GM18517 (cell line): ENCODE measurements at regions not wholly inside any gene's neighbourhood (a gene's known extent, or its start where the extent isn't known, plus 50 kb on each side); places are given as distances from the start of the nearest gene placed in this dataset.

Experiments used
- ATAC-seq: cut with Tn5 transposase; IDR thresholded peaks from one replicate; pipeline ENCODE4 v1.9.1; 2021; ENCODE audit warnings: mild to moderate bottlenecking, moderate library complexity; ENCODE audit not compliant: unreplicated experiment

DNA sequence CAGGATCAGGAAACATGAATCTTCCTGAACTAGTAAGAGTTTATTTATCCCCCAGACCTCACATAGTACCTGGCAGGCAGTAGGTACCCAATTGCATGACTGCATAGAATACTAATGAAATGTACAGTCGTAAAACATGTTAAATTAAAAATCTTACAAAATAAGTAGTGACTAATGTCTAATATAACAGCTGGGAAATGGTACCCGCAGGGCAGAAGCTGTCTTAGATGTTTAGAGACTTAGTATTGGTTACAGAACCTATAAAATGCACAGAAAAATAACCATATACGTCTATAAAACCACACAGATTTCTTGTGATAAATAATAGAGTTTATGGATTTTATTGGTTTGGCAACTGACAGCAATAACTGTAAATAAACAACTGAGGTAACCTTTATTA, 139.1 kb upstream of the GMDS start:
- ATAC-seq, result no peak

DNA sequence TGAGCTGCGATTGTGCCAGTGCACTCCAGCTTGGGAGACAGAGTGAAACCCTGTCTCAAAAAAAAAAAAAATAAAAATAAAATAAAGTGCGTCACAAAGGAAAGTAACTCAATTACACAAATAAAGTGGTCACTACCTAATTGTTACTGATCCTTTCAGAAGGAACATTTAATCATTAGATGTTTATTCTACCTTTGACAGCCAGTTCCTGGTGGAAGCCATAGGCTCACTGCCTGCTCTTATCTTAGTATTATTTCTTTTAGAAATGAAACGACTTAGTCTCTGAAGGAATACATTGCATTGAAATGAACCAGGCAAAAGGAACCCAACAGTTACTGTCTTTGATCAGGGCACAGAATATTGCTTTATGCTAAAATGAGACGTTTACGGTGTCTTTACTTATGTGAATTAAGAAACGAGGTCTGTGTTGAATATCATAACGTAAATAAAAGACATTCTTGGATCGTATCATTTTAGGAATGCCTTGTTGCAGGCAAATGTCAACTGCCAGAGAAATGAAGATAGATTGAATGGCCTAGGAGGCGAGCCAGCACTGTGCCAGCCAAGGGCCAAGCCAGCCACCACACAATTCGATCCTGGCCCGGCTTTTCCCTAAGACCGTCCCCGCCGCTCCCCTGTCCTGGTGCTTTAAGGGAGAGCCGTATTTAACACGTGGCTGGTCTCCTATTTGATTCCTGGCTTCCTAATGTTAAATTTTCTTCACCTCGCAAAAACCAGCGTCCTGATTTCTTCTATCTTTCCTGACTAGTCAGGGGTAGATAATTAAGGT, 136.7 kb upstream of the GMDS start:
- no peak for ATAC-seq

DNA sequence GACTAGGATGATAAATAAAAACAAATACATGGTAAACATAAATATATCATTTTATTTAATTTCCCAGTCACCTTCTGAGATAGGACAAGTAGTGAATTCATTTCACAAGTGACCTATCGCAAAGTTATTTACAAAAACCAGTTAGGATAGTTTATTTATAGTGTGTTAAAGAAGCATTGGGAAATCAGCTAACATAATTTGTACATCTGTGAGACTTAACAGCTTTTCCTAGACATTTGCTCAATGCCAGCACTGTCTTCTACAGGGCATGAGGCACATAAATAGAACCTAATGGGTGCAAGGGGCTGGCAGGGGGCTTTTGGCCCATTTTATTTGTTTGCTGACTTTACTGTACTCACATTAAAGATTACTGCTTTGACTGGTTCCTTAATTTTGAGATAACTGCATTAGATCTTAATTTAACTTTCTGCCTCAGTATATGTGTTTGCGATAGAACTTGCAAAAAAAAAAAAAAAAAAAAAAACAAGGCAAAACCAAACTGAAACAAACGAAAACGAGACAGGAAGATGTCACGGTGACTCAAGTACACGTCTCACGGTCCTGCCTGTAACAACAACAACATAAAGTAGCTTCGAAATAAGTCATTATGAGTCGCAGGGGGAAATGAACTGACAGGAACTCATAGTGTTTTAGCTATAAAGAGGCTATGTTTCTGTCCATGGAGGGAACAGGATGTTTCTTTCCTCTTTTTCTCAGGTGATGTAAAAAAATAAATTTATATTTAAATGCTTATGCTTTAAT, 133.7 kb upstream of the GMDS start:
- ATAC-seq, result no peak

DNA sequence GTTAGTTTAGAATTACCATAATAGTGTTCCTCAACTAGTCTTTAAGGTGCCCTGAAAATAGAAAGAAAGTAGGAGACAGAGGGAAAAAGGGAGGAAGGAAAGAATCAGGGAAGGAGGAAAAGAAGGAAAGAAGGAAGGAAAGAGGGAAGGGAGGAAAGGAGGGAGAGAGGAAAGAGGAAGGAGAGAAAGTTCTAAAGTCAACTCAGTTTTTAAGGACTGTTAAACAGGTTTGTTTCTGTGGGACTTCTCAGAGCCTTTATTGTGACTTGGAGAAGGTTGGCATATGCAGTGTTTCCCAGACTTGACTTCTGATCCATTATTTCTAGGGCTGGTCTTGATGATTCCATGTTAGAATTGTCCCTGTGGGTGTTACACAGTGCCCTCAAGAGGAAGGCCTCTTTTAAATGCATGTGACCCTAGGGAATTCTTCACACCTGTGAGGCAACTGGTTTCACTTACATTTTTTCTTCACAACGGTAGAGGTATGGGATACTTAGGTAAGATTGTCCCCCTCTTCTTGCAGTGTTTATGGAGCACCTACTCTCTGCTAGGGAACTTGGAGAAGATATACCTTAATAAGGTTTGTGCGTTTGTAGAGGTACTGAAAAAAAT, 132.7 kb upstream of the GMDS start:
- ATAC-seq, result no peak

DNA sequence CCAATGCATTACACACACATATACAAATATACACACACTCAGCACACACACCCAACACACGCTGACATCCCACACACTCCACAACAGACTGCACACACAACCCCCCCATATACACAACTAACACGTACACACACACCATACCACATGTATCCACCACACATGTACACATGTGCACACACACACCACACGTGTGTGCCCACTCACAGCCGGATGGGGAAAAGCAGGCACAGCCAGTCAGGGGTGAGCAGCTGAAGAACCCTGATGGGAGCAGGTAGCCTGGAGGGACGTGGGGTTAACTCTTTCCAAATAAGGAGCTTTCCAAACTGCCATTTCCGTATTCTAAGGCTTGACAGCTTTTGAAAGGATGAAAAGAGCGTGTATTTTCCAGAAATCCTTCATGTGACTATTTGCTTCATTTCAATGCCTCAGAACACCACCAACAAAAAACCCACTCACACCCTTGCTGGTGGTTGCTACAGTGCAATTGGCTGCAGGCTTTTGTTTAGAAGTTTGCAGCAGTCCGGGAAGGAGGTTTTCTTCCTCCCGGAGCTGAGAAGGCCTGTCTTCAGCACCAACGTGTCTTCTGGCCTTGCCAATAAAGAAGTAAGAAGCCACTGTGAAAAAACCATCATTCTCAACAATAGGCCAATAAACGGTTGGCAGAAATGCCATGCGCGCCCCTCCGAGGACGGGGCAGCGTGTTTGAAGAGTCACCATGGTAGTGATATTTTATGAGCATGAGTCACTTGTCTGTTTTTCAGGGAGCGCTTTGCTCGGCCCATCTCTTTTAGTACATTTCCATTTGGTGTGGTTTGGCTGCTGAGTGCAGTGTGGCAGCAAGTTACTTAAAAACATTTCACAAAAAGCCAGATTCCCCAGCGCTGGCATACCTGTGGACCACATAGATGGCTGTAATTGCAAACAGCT, 131.3 kb upstream of the GMDS start:
- no peak for ATAC-seq

DNA sequence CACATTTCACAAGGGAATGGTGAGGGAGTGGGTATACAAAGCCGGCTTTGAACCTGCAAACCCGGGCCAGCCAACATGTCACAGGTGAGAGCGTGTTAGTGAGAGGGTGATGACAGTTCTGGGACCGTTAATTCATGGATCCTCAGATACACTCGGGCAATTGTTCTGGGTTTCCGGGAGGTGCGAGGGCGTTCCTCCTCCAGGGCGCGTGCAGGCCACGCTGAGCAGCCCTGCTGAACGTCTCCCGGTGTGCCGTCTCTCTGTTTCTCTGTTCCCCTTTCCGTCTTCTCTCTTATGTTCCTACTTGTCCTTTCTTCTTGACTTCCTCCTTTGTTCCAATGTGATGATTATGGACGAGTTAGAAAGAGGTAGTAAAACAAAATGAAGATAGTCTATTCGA, 130.0 kb upstream of the GMDS start:
- ATAC-seq, result no peak

DNA sequence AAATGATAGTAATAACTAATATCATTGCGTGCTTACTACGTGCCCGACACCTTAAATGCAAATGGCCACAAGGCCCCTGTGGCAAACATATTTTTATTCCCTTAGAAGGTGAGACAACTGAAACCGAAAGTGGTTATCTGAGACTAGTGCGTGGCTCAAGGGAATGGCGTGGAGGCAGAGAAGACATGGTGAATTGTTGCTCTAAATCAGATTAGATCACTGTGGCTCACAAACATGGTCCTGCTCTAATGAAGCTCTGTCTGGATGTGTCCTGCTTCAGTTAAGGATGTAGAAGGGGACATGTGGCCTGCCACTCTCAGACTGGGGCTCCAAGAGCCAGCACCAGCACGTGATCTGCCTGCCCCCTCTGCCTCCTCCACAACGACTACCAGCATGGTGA, 124.2 kb upstream of the GMDS start:
- ATAC-seq, result no peak

DNA sequence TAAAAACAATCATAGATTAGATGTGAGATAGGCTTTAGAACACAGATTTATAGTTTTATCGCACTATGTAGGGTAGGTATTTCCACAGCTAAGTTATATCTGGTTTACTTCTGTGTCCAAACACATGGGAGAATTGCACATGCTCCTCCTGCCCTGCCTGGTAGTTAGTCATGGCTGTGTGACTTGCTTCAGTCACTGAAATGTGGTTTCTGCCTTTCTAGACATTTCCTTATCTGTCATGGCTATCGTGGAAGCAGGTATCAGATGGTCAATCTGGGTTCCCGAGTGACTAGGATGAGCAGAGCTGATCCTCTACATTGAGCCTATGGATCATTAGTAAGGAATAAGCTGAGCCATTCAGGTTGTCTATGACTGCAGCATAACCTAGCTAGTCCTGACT, 117.8 kb upstream of the GMDS start:
- ATAC-seq, result no peak

DNA sequence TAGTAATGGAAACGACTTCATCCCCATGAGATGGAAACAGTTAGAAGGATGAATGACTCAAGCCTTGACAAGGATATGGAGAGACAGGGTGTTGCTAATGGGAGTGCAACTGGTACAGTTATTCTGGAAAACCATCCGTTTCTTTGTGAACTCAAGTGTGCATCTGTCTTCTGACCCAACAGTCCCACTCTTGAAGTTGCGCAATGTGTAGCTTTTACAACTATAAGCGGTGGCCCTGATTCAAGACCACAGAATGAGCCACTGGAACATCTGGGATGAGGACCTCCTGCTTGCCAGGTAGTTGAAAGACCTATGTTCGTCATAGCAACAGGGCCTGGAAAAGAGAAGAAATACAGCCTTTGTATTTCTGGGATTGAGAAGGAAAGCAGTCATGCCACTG, 115.8 kb upstream of the GMDS start:
- ATAC-seq, result no peak

DNA sequence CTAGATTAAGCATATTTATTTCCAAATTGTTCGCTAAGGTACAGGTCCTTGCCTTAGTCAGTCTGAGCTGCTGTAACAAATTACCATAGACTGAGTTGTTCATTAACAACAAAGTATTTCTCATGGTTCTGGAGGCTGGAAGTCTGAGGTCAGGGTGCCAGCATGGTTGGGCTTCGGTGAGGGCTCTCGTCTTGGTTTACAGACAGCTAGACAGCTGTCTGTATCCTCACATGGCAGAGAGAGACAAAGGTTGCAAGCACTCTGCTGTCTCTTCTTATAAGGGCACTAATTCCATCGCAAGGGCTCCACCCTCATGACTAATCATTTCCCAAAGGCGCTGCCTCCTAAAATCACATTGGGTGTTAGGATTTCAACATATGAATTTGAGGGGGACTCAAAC, 115.3 kb upstream of the GMDS start:
- no peak for ATAC-seq

DNA sequence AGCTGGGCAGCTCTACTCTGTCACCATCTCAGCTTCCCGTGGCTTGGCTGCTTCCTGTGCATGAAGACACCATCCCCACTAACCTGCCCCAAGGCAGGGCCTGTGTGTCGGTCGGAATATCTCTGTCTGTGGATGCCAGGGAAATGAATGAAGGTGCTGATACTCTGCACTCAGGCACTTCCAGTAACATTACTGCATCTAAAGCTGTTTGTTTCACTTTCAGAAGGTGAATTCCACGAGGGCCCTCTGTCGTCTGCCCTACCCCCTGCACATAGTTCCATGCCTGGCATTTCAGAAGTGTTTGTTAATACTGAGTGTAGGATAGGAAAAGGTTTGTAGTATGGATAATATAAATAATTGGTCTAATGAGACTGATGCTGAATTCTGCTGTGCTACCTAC, 114.7 kb upstream of the GMDS start:
- no peak for ATAC-seq

DNA sequence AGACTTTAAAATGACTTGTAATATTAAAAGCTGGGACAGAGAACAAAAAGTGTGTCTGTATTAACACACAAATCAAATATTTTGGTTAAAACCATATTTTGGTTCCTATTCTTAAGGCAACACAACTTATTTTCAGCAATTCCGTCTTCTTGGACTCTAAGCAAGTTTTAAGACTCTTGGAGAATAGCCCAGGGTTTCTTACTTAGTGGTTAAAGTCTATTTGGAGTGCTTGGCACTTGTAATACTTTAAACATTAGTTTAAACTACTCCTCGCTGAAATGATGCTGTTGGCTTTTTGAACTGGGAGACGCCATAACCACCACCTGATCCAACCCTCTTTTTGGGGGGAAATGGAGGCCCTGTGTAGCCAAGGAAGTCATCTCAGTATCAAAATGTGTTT, 109.7 kb upstream of the GMDS start:
- ATAC-seq, result no peak

DNA sequence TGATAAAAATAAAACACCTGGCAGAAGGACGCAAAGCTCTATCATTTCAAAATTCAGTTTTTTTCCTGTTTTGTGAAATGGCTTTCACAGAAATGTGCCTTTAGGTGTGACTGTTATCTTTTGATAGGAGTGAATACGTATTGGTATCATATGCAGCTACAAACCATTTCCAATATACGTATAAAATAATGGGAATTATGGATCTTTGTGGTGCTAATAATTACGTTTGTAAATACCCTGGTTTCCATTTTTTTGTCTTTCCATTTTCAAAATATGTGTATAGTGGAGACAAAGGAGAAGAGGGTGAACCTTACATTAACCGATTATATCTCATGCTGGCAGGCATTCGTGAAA, 108.7 kb upstream of the GMDS start:
- ATAC-seq, result no peak

DNA sequence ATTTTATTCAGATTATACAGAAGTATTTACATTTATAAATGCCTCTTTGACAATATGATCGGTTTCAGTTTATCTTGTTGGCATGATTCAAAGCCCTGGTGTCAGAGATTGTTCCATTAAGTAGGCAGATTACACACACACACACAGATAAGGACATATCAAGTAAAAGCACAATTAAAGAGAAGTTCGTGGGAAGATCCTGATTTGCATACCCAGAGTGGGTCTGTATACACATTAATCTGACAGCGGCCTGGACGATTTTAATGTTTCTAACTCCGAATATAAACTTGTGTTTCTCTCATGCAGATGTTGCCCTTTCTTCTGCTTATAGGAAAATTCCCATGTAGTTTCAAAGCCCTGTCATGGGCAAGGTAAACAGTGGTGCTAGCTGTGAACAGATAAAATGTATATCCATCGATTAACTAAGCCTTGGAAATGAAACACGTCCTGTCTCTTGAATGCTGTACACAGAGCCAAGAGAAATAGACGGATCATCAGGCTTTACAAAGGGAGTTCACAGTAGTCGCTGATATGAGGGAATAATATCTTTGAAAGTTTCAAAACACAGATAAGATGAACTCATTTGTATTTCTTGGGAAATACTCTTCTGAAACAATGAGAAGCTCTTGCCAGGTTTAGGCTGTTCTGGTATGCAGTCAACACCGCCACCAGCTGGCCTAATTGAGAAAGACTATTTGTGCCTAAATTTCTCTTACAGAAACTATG, 108.2 kb upstream of the GMDS start:
- no peak for ATAC-seq

DNA sequence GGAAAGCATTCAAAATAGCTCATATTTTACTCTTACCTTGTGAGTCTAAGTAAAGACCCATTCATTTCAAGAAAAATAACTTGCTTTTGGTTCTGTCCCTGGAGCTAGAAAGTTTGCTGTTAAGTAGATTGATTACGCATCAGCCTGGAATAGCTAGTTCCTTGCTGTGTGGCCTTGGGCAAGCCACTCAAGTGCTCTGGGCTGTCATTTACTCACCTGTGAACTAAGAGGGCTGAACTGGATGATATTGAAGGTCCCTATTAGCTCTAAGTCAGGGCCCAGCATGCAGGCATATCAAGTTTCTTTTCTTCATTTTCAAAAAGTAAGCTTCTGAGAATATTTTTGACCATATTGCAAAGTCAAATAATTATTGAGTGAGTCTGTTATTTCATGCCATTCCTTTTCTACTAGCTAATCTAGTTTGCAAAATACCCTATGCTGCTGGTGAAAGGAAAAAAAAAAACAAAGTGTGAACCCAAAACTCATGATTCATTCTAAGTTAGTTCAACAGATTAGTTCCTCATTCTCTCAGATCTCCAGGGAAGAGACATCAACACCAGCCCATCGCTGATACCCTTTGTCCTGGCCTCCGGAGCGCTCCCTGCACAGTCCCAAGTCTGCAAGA, 106.5 kb upstream of the GMDS start:
- no peak for ATAC-seq

DNA sequence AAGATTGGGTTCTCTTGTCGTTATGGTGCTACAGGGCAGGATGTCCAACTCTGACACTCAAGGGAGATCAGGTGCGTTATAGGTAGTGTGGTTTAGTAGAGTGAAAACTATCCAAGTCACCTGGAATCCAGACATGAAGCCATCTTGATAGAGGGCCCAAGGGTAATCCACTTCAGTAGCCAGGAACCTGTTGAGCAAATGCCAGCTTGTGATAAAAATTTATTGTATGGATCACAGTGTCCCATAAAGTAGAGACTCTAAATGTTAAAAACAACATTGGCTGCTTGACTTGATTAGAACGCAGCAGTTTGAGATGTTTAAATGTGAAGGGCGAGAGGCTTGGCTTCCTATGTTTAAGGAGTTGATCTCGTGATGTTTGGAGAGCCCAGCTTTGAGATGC, 105.7 kb upstream of the GMDS start:
- no peak for ATAC-seq

DNA sequence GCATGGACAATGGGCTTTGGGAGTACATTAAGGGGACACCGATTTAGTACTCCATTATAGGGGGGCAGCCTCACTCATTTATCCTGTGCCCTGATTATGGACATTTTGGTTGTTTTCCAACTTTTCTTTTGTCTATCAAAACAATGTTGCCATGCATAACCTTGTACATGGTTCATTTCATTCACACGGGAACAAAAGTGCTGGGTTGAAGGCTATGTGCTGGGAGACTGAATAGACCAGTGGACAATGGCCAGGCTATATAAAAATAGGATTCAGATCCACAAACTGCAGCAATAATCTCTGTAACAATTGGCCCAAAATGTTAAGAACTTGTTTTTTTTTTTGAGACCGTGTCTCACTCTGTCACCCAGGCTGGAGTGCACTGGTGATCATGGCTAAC, 100.7 kb upstream of the GMDS start:
- no peak for ATAC-seq

DNA sequence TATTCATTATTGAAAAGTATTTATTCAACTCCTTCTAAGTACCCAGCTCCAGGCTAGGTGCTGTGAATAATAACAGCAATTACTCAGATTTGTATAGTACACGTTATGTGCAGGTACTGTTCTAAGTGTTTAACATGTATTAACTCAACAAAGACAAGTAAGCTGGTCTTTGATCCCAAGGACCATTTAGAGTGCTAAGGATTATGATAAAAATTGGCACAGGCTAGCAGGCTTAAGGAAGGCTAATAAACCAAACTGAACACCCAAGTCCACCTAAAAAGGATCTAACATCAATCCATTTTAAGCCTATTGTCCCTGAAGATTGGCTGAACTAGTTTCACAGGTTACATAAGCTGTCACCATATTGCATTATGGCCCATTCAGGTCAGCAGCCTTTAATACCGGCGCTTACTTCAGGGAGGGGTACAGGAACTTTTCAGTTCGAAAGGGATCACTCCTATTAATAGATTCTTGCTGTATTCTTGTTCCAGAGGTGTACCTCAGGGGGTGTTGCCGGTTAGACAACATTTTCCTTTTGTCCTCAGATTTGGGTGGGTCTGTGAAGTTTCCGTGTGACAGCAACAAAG, 99.0 kb upstream of the GMDS start:
- ATAC-seq, result no peak

DNA sequence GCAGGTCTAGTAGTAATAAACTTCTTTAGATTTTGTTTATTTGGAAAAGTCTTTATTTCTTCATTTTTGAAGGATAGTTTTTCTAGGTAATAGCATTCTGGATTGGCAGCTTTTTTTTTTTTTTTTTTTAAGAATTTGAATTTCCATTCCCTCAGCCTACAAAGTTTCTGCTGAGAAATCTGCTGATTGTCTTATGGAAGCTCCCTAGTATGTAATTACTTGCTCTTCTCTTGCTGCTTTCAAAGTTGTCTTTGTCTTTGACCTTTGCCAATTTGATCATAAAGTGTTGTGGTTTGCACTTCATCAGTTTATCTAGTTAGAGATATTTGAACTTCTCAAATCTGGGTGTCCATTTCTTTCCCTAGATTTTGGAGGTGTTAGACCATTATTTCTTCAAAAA, 82.2 kb upstream of the GMDS start:
- no peak for ATAC-seq
